Smooth muscle cell (in vitro differentiated cells): ENCODE measurements at regions not wholly inside any gene's neighbourhood (a gene's known extent, or its start where the extent isn't known, plus 50 kb on each side); places are given as distances from the start of the nearest gene placed in this dataset.

ENCODE experiments used
- DNase-seq: peaks from one replicate; lab custom pipeline; 2025; ENCODE audit not compliant: unreplicated experiment; lab: John Stamatoyannopoulos, UW
- H2AFZ ChIP-seq: fragments of 200-600 bp; sonication (generic); 2 replicates; pipeline ENCODE4 v1.6.0; 2016; ENCODE audit warnings: antibody characterized with exemption, low read depth, mild to moderate bottlenecking
- H3F3A ChIP-seq: fragments of 200-600 bp; sonication (generic); 2 replicates; pipeline ENCODE4 v1.6.0; 2017; ENCODE audit warnings: antibody characterized with exemption, low read depth
- H3K27ac ChIP-seq: fragments of 200-600 bp; sonication (generic); 2 replicates; pipeline ENCODE4 v1.5.1; 2016; ENCODE audit warnings: low read depth, mild to moderate bottlenecking
- H3K27me3 ChIP-seq: fragments of 200-600 bp; sonication (generic); 2 replicates; pipeline ENCODE4 v1.6.1; 2016; ENCODE audit warnings: low read depth, mild to moderate bottlenecking
- H3K36me3 ChIP-seq: fragments of 200-600 bp; sonication (generic); 2 replicates; pipeline ENCODE4 v1.5.1; 2016; ENCODE audit warnings: low read depth
- H3K4me1 ChIP-seq: fragments of 200-600 bp; sonication (generic); 2 replicates; pipeline ENCODE4 v1.5.1; 2016; ENCODE audit warnings: low read depth
- H3K4me2 ChIP-seq: fragments of 200-600 bp; sonication (generic); 2 replicates; pipeline ENCODE4 v1.6.0; 2016; ENCODE audit warnings: mild to moderate bottlenecking
- H3K4me3 ChIP-seq: fragments of 200-600 bp; sonication (generic); 2 replicates; pipeline ENCODE4 v1.5.1; 2016; ENCODE audit warnings: mild to moderate bottlenecking
- H3K79me2 ChIP-seq: fragments of 200-600 bp; sonication (generic); 2 replicates; pipeline ENCODE4 v1.6.0; 2016; ENCODE audit warnings: low read depth, mild to moderate bottlenecking
- H3K9ac ChIP-seq: fragments of 200-600 bp; sonication (generic); 2 replicates; pipeline ENCODE4 v1.6.0; 2016; ENCODE audit warnings: low read depth
- H3K9me3 ChIP-seq: fragments of 200-600 bp; sonication (generic); replicated peaks from 2 replicates; pipeline ENCODE4 v1.5.1; 2016; ENCODE audit warnings: low read depth
- H4K20me1 ChIP-seq: fragments of 200-600 bp; sonication (generic); 2 replicates; pipeline ENCODE4 v1.6.0; 2016; ENCODE audit warnings: low read depth
- CTCF ChIP-seq: fragments of 200-600 bp; sonication (generic); IDR thresholded peaks from 2 replicates; pipeline ENCODE4 v1.5.1; 2017; ENCODE audit warnings: borderline replicate concordance, mild to moderate bottlenecking, antibody characterized with exemption; ENCODE audit not compliant: insufficient read depth, poor library complexity, severe bottlenecking
- WGBS: methylation state at CpG from one replicate; pipeline ENCODE4 v1.1.7; 2016; ENCODE audit warnings: low lambda C conversion rate; 5-methylcytosine and 5-hydroxymethylcytosine counted together

GRCh38 chr1:98075626-98076025, 154.8 kb upstream of the DPYD start:
- H4K20me1 ChIP-seq: no peaks in the 10 kb centered on the region
- no peak for TF ChIP-seq CTCF
- no peaks in the 10 kb centered on the region for H3K4me1 ChIP-seq
- 100% methylated on average over 1 of the region's 1 CpG for WGBS
- H3F3A ChIP-seq: no peaks in the 10 kb centered on the region
- DNase-seq: no peak
- H3K27ac ChIP-seq: no peak overlapping the region
- H3K36me3 ChIP-seq: no peaks in the 10 kb centered on the region
- H3K9ac ChIP-seq: no peak overlapping the region
- no peaks in the 10 kb centered on the region for H3K27me3 ChIP-seq
- no peaks in the 10 kb centered on the region for H3K79me2 ChIP-seq
- H3K4me3 ChIP-seq: no peak overlapping the region
- no peak overlapping the region for H3K4me2 ChIP-seq
- H3K9me3 ChIP-seq: no peaks in the 10 kb centered on the region
- no peak overlapping the region for H2AFZ ChIP-seq

GRCh38 chr1:98073823-98074222, 153.0 kb upstream of the DPYD start:
- WGBS: 93% methylated on average over 3 of the region's 3 CpGs
- H3F3A ChIP-seq: no peaks in the 10 kb centered on the region
- H3K4me2 ChIP-seq: no peak overlapping the region
- no peaks in the 10 kb centered on the region for H3K27me3 ChIP-seq
- H3K79me2 ChIP-seq: no peaks in the 10 kb centered on the region
- H3K9me3 ChIP-seq: no peaks in the 10 kb centered on the region
- no peak overlapping the region for H2AFZ ChIP-seq
- no peak overlapping the region for H3K4me3 ChIP-seq
- DNase-seq: no peak
- no peaks in the 10 kb centered on the region for H4K20me1 ChIP-seq
- H3K36me3 ChIP-seq: no peaks in the 10 kb centered on the region
- no peak overlapping the region for H3K27ac ChIP-seq
- H3K4me1 ChIP-seq: no peaks in the 10 kb centered on the region
- H3K9ac ChIP-seq: no peak overlapping the region
- TF ChIP-seq CTCF: no peak

- no peak overlapping the region for H3K4me3 ChIP-seq
- no peaks in the 10 kb centered on the region for H3K79me2 ChIP-seq
- no peak for TF ChIP-seq CTCF
- no peak overlapping the region for H3K27ac ChIP-seq
- no peaks in the 10 kb centered on the region for H4K20me1 ChIP-seq
- 95% methylated on average over 3 of the region's 3 CpGs for WGBS
- no peak overlapping the region for H2AFZ ChIP-seq
- DNase-seq: no peak
- H3K9ac ChIP-seq: no peak overlapping the region
- H3K4me2 ChIP-seq: no peak overlapping the region
- H3K4me1 ChIP-seq: no peaks in the 10 kb centered on the region
- H3K27me3 ChIP-seq: no peaks in the 10 kb centered on the region
- no peaks in the 10 kb centered on the region for H3K36me3 ChIP-seq
- H3K9me3 ChIP-seq: no peaks in the 10 kb centered on the region
- H3F3A ChIP-seq: no peaks in the 10 kb centered on the region
These were observed 152.3 kb upstream of the DPYD start for GRCh38 chr1:98073106-98073505.

- DNase-seq: no peak
- no peaks in the 10 kb centered on the region for H3K27me3 ChIP-seq
- H4K20me1 ChIP-seq: no peaks in the 10 kb centered on the region
- H3K36me3 ChIP-seq: no peaks in the 10 kb centered on the region
- no peaks in the 10 kb centered on the region for H3K4me1 ChIP-seq
- no peaks in the 10 kb centered on the region for H3F3A ChIP-seq
- no peaks in the 10 kb centered on the region for H3K79me2 ChIP-seq
- no peak for TF ChIP-seq CTCF
- no peak overlapping the region for H3K4me2 ChIP-seq
- no peak overlapping the region for H3K9ac ChIP-seq
- WGBS: 85% methylated on average over 2 of the region's 2 CpGs
- H2AFZ ChIP-seq: no peak overlapping the region
- H3K27ac ChIP-seq: no peak overlapping the region
- H3K4me3 ChIP-seq: no peak overlapping the region
- no peaks in the 10 kb centered on the region for H3K9me3 ChIP-seq
These were observed 151.2 kb upstream of the DPYD start for GRCh38 chr1:98072047-98072446.
